GM12891 (cell line): ENCODE measurements at regions not wholly inside any gene's neighbourhood (a gene's known extent, or its start where the extent isn't known, plus 50 kb on each side); places are given as distances from the start of the nearest gene placed in this dataset.
"Not testable (repeated sequence)": the region's sequence is repeated elsewhere in the genome, so short reads cannot be mapped to it uniquely, and the experiment has no call there.

ENCODE experiments used
- DNase-seq: peaks from one replicate; pipeline ENCODE4 v3.0.0; 2011; ENCODE audit warnings: low spot score; ENCODE audit not compliant: insufficient read length
- FAIRE-seq: peaks from 2 replicates; lab custom pipeline; 2011; peaks lifted over from hg19 to GRCh38; lab: Jason Lieb, UNC
- PAX5 ChIP-seq: IDR thresholded peaks from 2 replicates; pipeline ENCODE4 v1.6.1; 2011; ENCODE audit warnings: low read length, moderate library complexity, mild to moderate bottlenecking; ENCODE audit not compliant: insufficient read depth, severe bottlenecking
- POLR2A ChIP-seq: IDR thresholded peaks from 2 replicates; pipeline ENCODE4 v1.6.1; 2011; ENCODE audit warnings: low read depth, low read length, control low read depth
- POLR2AphosphoS5 ChIP-seq: IDR thresholded peaks from 2 replicates; pipeline ENCODE4 v1.6.1; 2011; ENCODE audit warnings: low read depth, low read length, control low read depth
- POU2F2 ChIP-seq: IDR thresholded peaks from 2 replicates; pipeline ENCODE4 v1.6.1; 2011; ENCODE audit warnings: low read depth, mild to moderate bottlenecking, control low read depth, low read length, moderate library complexity
- SPI1 ChIP-seq: IDR thresholded peaks from 2 replicates; pipeline ENCODE4 v1.6.1; 2011; ENCODE audit warnings: low read depth, low read length, control low read depth
- TAF1 ChIP-seq: IDR thresholded peaks from 2 replicates; pipeline ENCODE4 v1.6.1; 2011; ENCODE audit warnings: low read depth, low read length, control low read depth

GRCh38 chr4:156377036-156377710, 423.5 kb upstream of the CTSO start:
- DNase-seq (no peak), FAIRE-seq (no peak)
- no peak for TF ChIP-seq POLR2AphosphoS5
- TF ChIP-seq POU2F2, result no peak
- no peak for TF ChIP-seq TAF1
- no peak for TF ChIP-seq POLR2A
- TF ChIP-seq PAX5, result no peak
- no peak for TF ChIP-seq SPI1

- no peak for DNase-seq
- TF ChIP-seq TAF1 (no peak), SPI1 (no peak), POLR2AphosphoS5 (no peak), POLR2A (no peak), PAX5 (no peak)
- FAIRE-seq, result no peak
Measured at GRCh38 chr4:156374894-156375293, 421.2 kb upstream of the CTSO start.

GRCh38 chr4:156374069-156374468, 420.4 kb upstream of the CTSO start:
- FAIRE-seq (no peak), DNase-seq (no peak)
- TF ChIP-seq POU2F2 (no peak), POLR2AphosphoS5 (no peak), TAF1 (no peak), POLR2A (no peak), SPI1 (no peak), PAX5 (no peak)

- not testable (repeated sequence) for DNase-seq, FAIRE-seq
Measured at GRCh38 chr4:156367502-156367901, 413.8 kb upstream of the CTSO start.

- no peak for FAIRE-seq
- TF ChIP-seq POLR2AphosphoS5, result no peak
- no peak for TF ChIP-seq POU2F2
- no peak for TF ChIP-seq TAF1
- TF ChIP-seq POLR2A, result no peak
- TF ChIP-seq PAX5, result no peak
- TF ChIP-seq SPI1, result no peak
- DNase-seq, result no peak
Measured at GRCh38 chr4:156362581-156362980, 408.9 kb upstream of the CTSO start.

GRCh38 chr4:156347412-156348075, 393.9 kb upstream of the CTSO start:
- no peak for FAIRE-seq
- no peak for TF ChIP-seq POLR2AphosphoS5
- no peak for TF ChIP-seq SPI1
- no peak for TF ChIP-seq TAF1
- no peak for TF ChIP-seq POLR2A
- TF ChIP-seq PAX5, result no peak
- no peak for TF ChIP-seq POU2F2
- no peak for DNase-seq

GRCh38 chr4:156346959-156347385, 393.3 kb upstream of the CTSO start:
- FAIRE-seq, result no peak

GRCh38 chr4:156344397-156344796, 390.7 kb upstream of the CTSO start:
- no peak for FAIRE-seq
- TF ChIP-seq POU2F2, result no peak
- no peak for TF ChIP-seq SPI1
- TF ChIP-seq PAX5, result no peak
- no peak for TF ChIP-seq TAF1
- no peak for TF ChIP-seq POLR2AphosphoS5
- no peak for TF ChIP-seq POLR2A
- no peak for DNase-seq

More at GRCh38 chr4:156346959-156347385, 393.3 kb upstream of the CTSO start:
- no peak for DNase-seq
- no peak for TF ChIP-seq PAX5

- TF ChIP-seq PAX5 (no peak), POLR2A (no peak), POU2F2 (no peak)
- no peak for DNase-seq
- FAIRE-seq, result no peak
Measured at GRCh38 chr4:156336511-156336910, 382.8 kb upstream of the CTSO start.

GRCh38 chr4:156335721-156336120, 382.1 kb upstream of the CTSO start:
- TF ChIP-seq PAX5 (no peak), POU2F2 (no peak)
- FAIRE-seq (no peak), DNase-seq (no peak)

GRCh38 chr4:156330436-156331031, 376.9 kb upstream of the CTSO start:
- FAIRE-seq (no peak), DNase-seq (no peak)
- TF ChIP-seq POU2F2, result no peak
- no peak for TF ChIP-seq SPI1
- no peak for TF ChIP-seq POLR2AphosphoS5
- no peak for TF ChIP-seq POLR2A
- TF ChIP-seq PAX5, result no peak
- TF ChIP-seq TAF1, result no peak
